GM19240 (cell line): ENCODE measurements at regions not wholly inside any gene's neighbourhood (a gene's known extent, or its start where the extent isn't known, plus 50 kb on each side); places are given as distances from the start of the nearest gene placed in this dataset.

Experiments
- DNase-seq: peaks from one replicate; pipeline ENCODE4 v3.0.0; 2011; ENCODE audit warnings: low spot score; ENCODE audit not compliant: insufficient read length

DNA sequence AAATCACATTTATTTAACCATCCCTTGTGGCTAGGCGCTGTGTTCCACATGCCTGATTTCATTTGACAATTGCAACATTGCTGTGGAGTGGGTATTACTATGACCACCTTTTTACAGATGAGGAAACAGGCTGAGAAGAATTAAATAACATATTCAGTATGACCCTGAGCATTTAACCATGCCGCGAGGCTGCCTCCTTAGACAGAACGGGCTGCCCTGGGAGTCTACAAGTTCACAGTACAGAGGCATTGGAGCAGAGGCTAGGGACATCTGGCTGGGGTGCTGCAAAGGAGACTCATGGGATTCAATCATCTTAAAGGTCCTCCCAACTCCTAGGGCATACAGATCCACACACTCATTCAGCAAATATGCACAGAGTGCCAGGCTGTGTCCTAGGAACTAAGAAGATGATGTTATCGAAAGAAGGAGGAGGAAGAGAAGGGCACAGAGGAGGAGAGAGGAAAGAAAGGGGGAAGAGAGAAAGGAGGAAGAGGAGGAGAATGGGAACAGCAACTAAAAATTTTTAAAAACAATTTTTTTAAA, 164.7 kb upstream of the CCND2 start:
- DNase-seq: no peak

DNA sequence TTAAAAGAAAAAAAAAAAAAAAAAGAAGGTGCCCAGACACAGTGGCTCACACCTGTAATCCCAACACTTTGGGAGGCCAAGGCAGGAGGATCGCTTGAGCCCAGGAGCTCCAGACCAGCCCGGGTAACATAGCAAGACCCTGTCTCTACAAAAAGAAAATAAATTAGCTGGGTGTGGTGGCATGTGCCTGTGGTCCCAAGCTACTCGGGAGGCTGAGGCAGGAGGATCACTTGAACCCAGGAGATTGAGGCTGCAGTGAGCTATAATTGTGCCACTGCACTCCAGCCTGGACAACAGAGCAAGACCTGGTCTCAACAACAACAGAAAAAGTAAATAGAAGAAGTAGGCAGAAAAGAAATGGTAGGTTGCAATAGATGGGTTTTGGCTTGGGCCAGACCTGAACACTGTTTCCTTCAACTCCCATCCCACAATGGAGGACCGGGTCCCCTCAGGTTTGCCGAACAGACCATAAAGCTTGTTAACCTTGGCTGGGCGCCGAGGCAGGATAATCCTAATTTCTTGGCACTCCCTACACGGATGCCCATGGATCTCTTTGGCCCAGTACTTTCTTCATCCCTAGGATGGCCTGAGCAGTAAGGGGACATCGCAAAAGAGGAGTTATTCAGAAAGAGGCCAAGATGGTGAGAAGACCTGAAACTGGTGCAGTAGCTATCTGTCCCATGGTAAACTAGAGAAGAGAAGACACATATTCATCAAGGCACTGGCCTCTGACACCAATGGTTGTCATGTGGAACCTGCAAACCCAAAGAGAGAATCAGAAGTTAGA, 165.5 kb upstream of the CCND2 start:
- no peak for DNase-seq

DNA sequence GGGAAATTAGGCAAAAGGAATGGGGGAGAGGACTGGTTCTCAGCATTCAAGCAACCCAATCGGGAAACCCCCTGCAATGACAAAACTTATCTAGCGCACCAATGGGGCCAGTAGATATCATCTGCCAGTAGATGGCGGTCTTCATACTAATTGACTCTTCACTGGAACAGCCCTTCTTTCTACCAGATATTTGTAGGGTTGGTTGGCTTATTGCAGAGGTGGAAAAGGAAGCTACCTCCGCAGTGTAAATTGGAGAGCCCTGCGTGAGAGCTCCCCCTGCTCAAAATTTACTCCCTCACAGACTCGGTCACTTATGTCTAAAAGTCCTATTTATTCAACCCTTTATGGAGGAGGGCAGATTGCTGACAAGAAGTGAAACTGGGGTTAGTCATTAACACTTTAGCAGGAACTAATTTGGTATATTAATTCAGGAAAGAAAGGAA, 166.1 kb upstream of the CCND2 start:
- DNase-seq: peak; percentile 68

DNA sequence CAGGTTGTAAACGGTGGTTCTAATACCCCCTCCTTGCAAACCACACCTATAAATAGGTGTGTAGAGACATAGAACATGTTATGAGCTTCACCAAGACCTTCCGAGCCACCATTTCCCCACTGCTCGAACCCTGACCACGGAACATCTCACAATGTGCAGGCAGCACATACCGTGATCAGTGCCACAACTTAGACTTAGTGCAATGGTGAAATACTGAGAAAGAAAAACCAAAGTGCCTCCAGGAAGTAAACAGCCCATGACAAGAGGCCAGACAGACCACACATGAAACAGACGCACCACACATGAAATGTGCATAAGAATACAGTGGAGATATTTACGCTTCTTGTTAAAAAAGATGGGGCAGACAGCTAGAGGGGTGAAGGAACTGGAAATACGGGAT, 166.9 kb upstream of the CCND2 start:
- no peak for DNase-seq

DNA sequence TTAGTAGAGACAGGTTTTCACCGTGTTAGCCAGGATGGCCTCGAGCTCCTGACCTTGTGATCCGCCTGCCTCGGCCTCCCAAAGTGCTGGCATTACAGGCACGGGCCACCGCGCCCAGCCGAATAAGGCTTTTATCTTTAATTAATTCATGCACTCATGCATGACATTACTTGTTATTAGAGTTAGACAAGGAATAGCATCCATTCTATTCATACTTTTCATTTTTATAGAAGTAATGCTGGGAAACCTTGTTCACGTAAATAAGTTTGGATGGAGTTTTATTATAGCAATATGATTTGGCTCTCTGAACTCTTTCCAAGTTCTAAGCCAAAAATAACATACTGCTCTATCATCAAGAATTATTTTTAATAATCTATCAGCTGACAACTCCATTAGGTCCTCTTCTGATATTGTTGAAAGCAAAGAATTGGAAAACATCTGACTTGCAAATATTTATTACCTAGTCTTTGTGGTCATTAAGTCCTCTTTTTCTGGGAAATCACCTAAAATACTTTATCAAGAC, 168.8 kb upstream of the CCND2 start:
- DNase-seq: no peak

DNA sequence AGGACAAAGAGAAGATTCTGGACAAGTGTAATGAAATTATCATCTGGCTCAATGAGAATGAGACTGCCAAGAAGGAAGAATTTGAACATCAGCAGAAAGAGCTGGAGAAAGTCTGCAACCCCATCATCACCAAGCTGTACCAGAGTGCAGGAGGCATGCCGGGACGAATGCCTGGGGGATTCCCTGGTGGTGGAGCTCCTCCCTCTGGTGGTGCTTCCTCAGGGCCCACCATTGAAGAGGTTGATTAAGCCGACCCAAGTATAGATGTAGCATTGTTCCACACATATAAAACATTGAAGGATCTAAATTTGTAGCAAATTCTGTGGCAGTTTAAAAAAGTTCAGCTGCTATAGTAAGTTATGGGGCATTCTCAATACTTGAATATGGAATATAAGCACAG, 174.3 kb upstream of the CCND2 start:
- DNase-seq: no peak

DNA sequence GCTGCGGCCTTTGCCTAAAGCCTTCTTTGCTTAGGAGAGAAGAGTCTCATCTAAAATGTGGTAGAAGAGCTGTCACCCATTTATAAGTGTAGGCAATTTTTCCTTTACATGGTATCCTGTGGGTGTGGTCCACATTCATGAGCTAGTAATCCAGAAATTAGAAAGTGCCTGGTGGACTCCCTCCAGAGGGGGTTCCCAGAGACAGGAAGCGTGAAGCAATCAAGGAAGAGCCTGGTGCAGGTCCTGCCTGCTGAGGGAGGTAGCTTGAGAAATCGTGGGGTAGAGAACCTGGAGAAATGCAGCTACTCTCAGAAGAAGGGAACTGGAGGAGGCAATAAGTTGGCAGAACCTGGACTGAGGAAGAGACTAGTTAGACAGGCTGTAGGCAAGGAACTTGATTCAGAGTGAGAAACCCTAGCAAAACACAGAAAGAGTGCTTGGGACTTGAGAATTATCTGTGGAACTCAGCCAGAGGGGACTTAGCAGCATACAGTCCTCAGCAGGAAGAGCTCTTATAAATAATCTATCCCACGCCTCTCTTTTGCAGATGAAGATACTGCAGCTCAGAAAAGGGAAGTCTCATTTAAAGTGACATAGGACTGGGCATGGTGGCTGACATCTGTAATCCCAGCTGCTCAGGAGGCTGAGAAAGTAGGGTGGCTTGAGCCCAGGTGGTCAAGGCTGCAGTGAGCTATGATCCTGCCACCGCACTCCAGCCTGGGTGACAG, 182.4 kb upstream of the CCND2 start:
- DNase-seq: no peak

DNA sequence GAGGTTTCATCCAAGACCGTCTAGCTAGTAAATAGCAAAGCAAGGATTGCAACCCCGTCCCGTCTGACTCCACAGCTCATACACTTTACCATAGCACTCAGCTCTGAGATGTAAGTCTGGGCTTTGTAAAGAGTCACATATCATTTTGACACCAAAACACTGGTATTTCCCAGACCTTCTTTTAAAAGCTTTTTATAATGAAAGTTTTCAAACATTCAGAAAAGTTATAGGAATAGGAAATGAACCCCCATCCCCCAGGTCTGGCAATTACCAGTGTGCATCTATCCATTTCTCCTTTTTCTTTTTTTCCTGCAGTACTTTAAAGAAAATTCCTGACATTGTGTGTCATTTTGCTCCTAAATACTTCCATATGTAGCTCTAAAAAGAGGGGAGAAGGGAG, 183.6 kb upstream of the CCND2 start:
- DNase-seq: no peak

DNA sequence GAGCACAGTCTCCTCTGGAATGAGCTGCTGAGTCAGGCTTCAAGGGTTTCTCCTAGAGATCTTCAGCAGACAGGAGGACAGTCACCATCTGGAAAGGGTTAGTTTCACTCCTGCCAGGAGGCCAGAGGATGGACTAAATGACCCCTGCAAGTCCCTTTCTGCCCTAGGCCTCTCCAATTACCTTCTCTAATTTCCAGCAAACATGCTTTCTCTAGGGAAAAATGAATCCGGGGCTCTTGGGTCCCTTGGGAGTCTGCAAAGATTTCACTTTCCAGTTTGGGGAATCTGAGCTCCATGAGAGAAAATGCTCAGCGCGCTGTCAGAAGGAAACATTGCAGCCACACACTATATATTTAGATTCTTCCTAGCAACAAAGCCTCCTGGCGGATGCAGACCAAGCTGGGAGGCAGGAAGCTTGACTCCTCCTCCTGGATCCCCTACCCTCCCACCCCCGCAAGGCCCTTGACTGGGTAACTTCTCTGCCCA, 184.4 kb upstream of the CCND2 start:
- no peak for DNase-seq

DNA sequence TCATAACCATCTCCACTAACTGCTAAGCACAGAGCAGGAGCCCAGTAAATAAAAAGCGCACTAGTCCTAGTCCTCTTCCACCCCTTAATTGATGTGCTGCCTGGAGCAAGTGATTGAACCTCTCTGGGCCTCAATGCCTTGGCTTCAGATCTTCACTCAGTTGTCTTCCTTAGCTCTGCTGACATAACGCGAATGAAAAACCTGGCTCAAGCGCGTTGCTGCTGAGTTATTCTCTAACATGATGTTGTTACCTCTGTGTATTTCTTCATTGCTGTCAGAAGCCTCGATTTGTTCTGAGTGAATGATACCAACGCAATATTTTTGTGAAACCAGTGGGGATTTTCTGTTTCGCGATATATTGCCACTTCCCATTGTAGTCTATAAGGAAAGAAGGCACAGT, 185.1 kb upstream of the CCND2 start:
- DNase-seq: no peak

DNA sequence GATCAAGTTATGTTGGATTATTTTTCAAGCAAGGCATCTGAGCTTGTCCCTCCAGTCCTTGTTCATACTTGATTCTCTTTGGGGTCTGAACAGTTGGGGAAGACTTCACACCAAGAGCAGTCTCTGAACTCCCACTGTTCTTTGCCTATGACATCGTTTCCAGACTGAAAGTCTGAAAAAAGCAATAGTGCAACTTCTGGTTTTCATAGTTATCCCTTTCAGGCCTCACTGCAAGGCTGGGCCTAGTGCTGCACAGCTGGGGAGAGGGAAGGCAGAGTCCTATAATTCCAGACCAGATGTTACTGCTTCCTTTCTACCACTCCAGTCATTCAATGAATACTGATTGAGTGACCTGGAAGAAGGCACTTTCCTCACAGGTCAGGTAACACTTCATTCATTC, 187.1 kb upstream of the CCND2 start:
- no peak for DNase-seq

DNA sequence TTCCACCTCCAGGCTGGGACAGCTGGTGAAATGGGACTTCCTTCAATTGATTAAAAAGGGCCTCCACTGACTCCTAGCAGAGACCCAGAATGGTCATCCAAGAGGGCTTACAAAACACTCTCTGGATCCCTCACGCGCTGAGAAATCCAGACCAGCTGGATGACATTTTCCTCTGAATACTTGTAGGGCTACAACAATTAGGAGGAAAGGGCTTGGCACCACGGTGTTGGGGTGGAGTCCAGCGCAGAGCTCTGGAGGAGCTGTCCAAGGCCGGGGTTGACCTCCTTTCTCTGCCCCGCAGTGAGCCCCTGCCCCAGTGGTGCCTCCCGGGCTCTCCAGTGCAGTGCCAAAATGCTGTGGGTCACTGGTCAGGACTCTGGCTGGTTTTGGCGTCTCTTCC, 189.0 kb upstream of the CCND2 start:
- no peak for DNase-seq

DNA sequence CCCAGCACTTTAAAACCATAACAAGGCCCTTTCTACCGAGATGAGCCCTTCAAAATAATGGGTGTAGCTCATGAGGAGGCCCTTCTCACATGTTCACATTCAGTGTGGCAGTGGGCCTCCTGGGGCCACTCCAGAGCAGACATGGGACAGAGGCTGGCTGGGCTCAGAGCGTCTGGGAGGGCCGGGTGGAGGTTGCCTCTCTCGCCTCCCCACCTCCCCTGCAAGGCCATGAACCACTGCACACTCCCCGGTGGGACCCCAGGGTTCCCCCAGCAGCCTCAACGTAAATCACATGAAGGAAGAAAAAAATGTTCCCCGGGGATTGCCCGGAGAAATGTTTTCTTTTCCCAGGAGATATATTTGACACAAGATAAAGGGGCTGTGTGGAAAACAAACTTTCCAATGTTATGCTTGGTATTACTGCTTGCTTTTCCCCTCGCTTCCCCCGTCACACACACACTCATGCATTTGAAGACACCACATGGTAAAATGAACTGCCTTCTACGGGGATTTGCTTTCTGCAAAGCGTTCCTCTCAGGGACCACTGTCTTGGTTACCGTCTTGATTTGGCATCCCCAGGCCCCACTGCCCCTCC, 190.7 kb upstream of the CCND2 start:
- DNase-seq: no peak

DNA sequence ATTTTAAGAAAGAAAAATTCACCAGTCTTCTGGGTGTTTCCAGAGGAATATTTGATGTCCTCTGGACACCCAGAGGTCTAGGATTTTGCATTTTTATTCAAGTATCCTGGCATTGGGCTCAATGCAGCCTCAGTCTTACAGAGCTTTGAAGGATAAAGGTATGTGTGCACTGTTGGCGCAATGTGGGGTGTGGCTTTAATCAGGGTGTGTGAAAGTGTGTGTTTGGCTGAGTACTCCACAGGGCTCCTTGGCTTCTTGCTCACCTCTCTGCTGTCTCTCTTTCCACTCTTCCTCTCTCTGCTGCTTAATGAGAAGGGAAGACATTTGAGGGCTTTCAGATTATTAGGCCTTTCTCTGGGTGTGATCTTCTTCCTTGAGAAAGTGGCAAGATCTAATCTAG, 193.3 kb upstream of the CCND2 start:
- DNase-seq: no peak

DNA sequence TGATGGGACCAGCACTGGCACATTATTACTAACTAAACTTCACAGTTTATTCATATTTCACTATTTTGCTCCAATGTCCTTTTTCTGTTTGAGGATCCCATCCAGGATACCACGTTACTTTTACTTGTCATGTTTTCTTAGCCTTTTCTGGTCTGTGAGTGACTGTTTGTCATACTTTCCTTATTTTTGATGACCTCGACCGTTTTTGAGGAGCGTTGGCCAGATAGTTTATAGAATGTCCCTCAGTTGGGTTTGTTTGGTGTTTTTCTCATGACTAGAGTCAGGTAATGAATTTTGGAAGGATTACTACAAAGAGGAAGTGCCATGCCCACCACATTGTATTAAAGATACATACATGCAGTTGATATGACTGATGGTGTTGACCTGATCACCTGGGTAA, 199.4 kb upstream of the CCND2 start:
- no peak for DNase-seq

DNA sequence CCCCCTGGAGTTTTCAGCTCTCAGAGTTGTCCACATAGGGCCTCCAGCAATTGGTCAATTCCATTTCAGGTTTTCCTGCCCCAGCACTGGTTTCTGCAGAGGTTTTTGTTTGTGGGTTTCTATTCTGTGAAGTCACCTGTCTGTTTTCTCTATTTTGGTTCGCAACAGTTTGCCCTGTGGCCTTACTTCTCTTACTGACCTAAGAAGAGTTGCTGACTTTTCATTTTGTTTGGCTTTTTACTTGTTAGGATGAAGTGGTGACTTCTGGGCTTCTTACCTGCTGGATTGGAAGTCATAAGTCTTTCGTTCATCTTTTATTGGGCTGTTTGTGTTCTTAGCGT, 196.4 kb upstream of the PARP11 start:
- no peak for DNase-seq

DNA sequence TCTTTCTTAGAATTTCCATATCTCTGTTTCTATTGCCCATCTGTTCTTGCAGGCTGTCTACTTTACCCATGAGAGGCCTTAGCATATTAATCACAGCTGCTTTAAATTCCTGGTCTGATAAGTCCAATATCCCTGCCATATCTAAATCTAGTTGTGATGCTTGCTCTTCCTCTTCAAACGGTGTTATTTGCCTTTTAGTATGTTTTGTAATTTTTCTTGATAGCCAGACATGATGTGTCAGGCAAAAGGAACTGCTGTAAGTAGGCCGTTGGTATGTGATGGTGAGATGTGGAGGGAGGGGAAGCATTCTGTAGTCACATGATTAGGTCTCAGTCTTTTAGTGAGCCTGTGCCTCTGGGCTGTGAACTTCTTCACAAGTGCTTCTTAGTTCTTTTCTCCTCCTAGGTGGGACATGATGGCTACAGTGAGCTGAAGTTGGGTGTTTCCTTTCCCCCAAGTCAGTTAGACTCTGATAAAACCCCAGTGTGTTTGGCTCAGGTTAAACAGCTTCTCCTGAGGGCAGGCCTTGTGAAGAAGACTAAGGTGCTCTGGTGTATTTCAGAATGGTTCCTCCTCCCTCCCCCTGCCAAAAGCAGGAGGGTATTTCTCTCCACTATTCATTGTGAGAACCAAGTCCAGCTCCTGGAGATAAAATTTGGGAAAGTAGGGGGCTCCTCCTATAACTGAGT, 195.9 kb upstream of the PARP11 start:
- DNase-seq: no peak

DNA sequence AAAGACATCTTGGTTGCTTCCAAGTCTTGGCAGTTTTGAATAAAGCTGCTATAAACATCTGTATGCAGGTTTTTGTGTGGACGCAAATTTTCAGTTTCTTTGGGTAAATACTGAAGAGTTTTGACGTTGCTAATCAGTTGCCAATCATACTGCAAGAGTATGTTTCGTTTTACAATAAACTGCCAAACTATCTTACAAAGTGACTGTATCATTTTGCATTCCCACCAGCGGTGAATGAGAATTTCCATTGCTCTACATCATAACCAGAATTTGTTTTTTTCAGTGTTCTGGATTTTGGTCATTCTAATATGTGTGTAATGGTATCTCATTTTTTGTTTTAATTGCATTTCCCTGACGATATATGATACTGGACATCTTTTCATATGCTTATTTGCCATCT, 190.8 kb upstream of the PARP11 start:
- no peak for DNase-seq

DNA sequence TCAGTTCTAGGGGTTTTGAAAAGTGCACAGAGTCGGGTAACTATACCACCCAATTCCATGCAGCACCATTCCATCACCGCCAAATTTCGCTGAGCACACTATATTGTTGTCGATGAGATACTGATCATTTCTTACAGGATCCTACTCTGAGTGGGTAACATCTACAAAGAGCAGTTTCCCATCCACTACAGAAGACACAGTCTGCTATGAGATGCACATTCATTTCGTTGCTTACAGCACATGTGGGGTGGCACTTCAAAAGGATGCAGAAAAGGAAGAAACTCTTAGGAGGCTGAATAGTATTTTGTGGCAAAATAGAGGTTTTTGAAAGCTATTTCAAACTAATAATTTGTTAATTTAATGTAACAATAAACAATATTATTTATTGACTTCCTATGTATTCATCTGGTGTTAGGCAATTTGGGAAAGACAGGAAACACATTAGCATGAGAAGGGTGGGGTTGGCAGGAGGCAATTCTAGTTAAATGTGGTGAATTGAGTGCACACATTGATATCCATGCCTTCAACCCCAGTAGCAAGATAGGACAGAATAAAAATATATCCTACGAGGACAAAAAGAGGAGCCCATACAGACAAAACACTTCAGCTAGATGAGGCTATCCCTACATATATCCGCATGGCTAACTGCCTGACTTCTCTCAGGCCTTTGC, 186.8 kb upstream of the PARP11 start:
- no peak for DNase-seq

DNA sequence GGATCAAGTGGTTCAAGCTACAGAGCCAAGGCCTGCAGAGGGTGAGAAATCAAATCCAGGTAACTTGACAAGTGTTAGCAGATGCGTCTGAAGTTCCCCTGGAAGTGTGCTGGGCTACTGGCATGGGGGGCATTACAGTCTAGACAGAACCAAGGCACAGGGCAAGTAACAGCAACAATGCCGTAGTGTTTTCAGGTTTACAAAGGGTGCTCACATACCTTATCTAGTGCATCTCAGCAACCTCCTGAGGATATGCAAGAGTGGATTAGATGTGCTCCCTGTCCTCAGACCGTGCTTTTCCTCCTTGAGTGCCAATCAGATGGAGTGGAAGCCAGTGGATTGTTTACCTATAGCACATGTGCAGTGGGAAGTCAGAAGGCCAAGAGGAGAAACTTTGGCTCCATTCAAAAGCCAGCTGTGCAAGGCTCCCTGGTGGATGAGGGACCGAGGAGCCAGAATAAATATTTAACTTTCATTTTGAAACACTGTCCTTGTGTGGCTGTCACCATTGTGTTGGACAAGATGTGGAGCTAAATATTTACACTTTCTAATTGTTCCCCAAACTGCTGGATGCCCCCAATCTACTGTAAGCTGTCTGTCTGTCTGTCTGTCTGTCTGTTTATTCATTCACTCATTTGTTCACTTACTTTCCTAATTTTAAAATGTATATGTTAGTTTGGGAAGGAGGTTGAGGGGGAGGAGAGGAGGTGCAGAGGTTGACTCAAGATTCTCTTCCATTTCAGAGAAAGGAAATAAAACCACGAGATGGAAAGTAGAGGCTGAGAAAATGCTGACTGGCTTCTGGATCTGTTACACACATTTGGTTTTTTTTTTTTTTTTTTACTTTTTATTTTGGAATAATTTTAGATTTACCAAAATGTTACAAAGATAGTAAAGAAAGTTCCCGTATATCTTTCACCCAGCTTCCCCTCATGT, 184.0 kb upstream of the PARP11 start:
- no peak for DNase-seq
